IMR-90 (cell line): ENCODE measurements at regions not wholly inside any gene's neighbourhood (a gene's known extent, or its start where the extent isn't known, plus 50 kb on each side); places are given as distances from the start of the nearest gene placed in this dataset.

ENCODE experiments used
- ATAC-seq: fragments of 200-7000 bp; cut with Tn5 transposase; 2 replicates; pipeline ENCODE4 v1.9.1; 2020; ENCODE audit warnings: low read depth, mild to moderate bottlenecking, moderate library complexity
- BruUV-seq: library from RNA; stranded (reverse); fragments of 400-500 nt; replicated peaks from 2 replicates; lab custom pipeline; 2021; lab: Mats Ljungman, UMichigan
- CTCF ChIA-PET: fragments of 300-600 bp; formaldehyde crosslinking; extraction: SDS; loops from one replicate; lab custom pipeline; 2021; ENCODE audit warnings: antibody characterized with exemption; lab: Yijun Ruan, JAX
- POLR2A ChIA-PET: fragments of 300-600 bp; sonication (Branson Sonifier 250); formaldehyde crosslinking; loops from one replicate; lab custom pipeline; 2022; ENCODE audit warnings: antibody characterized with exemption; ENCODE audit not compliant: unreplicated experiment; lab: Charles Lee
- DNase-seq: peaks from one replicate; pipeline ENCODE4 v3.0.0; 2013
- H2AFZ ChIP-seq: replicated peaks from 2 replicates; pipeline ENCODE3; 2013; ENCODE audit warnings: low read length, mild to moderate bottlenecking; ENCODE audit not compliant: poor library complexity
- H2AK5ac ChIP-seq: 2 replicates; pipeline ENCODE4 v1.6.1; 2013; ENCODE audit warnings: low read depth, low read length, inconsistent platforms
- H2AK9ac ChIP-seq: replicated peaks from 2 replicates; pipeline ENCODE3; 2013; ENCODE audit warnings: mild to moderate bottlenecking, low read depth, low read length, moderate library complexity; ENCODE audit not compliant: poor library complexity
- H2BK120ac ChIP-seq: 2 replicates; pipeline ENCODE4 v1.6.1; 2013; ENCODE audit warnings: low read depth, low read length, inconsistent platforms
- H2BK15ac ChIP-seq: 3 replicates; pipeline ENCODE4 v1.6.1; 2013; ENCODE audit warnings: low read depth, low read length, inconsistent platforms
- H2BK20ac ChIP-seq: 2 replicates; pipeline ENCODE4 v1.6.1; 2013; ENCODE audit warnings: low read depth, mild to moderate bottlenecking, inconsistent platforms, low read length, moderate library complexity
- H2BK5ac ChIP-seq: 2 replicates; pipeline ENCODE4 v1.6.1; 2013; ENCODE audit warnings: mild to moderate bottlenecking, low read depth, low read length, inconsistent platforms; ENCODE audit not compliant: poor library complexity, severe bottlenecking
- H3K14ac ChIP-seq: replicated peaks from 2 replicates; pipeline ENCODE4 v1.6.1; 2013; ENCODE audit warnings: low read depth, low read length, inconsistent platforms
- H3K18ac ChIP-seq: 2 replicates; pipeline ENCODE4 v1.6.1; 2013; ENCODE audit warnings: low read depth, low read length, control low read depth
- H3K23ac ChIP-seq: 2 replicates; pipeline ENCODE4 v1.6.1; 2013; ENCODE audit warnings: low read depth, low read length, inconsistent platforms
- H3K27ac ChIP-seq: 2 replicates; pipeline ENCODE4 v1.5.1; 2013; ENCODE audit warnings: mild to moderate bottlenecking, control low read depth, low read length; ENCODE audit not compliant: insufficient read depth
- H3K27me3 ChIP-seq: 2 replicates; pipeline ENCODE4 v1.6.1; 2013; ENCODE audit warnings: low read length; ENCODE audit not compliant: control insufficient read depth, insufficient read depth
- H3K36me3 ChIP-seq: 2 replicates; pipeline ENCODE4 v1.6.1; 2013; ENCODE audit warnings: low read length, mixed read lengths; ENCODE audit not compliant: control insufficient read depth, insufficient read depth
- H3K4ac ChIP-seq: 2 replicates; pipeline ENCODE4 v1.6.1; 2013; ENCODE audit warnings: low read depth, low read length, inconsistent platforms
- H3K4me1 ChIP-seq: 2 replicates; pipeline ENCODE4 v1.6.1; 2013; ENCODE audit warnings: low read length, mixed read lengths; ENCODE audit not compliant: control insufficient read depth, insufficient read depth
- H3K4me2 ChIP-seq: 2 replicates; pipeline ENCODE4 v1.6.1; 2013; ENCODE audit warnings: low read depth, mild to moderate bottlenecking, control low read depth, low read length, moderate library complexity
- H3K4me3 ChIP-seq: 2 replicates; pipeline ENCODE4 v1.5.1; 2013; ENCODE audit warnings: low read depth, mild to moderate bottlenecking, control low read depth, low read length, moderate library complexity; ENCODE audit not compliant: insufficient read depth
- H3K56ac ChIP-seq: 2 replicates; pipeline ENCODE4 v1.6.1; 2013; ENCODE audit warnings: low read length, inconsistent platforms; ENCODE audit not compliant: insufficient read depth; ENCODE audit errors: extremely low read depth
- H3K79me1 ChIP-seq, 2 experiments: 2 replicates each; pipeline ENCODE4 v1.6.1; 2013; ENCODE audit warnings: low read length in 2 of 2, inconsistent platforms in 1 of 2, low read depth in 1 of 2
- H3K9ac ChIP-seq: 2 replicates; pipeline ENCODE4 v1.6.1; 2013; ENCODE audit warnings: low read depth, low read length, control low read depth
- H3K9me1 ChIP-seq: 2 replicates; pipeline ENCODE4 v1.6.1; 2013; ENCODE audit warnings: low read length, inconsistent platforms; ENCODE audit not compliant: insufficient read depth
- H3K9me3 ChIP-seq: 2 replicates; pipeline ENCODE4 v1.6.1; 2013; ENCODE audit warnings: low read length; ENCODE audit not compliant: control insufficient read depth, insufficient read depth
- H4K20me1 ChIP-seq: 2 replicates; pipeline ENCODE4 v1.6.1; 2013; ENCODE audit warnings: low read length, inconsistent platforms; ENCODE audit not compliant: insufficient read depth
- H4K5ac ChIP-seq: 2 replicates; pipeline ENCODE4 v1.6.1; 2013; ENCODE audit warnings: mild to moderate bottlenecking, low read depth, low read length, control low read depth
- H4K8ac ChIP-seq, 2 experiments: 2 replicates each; pipeline ENCODE4 v1.6.1; 2013; ENCODE audit warnings: low read depth in 2 of 2, low read length in 2 of 2, control low read depth in 1 of 2, inconsistent platforms in 1 of 2
- H4K91ac ChIP-seq: 2 replicates; pipeline ENCODE4 v1.6.1; 2013; ENCODE audit warnings: low read depth, low read length, inconsistent platforms; ENCODE audit not compliant: insufficient read depth
- CEBPB ChIP-seq: IDR thresholded peaks from 2 replicates; pipeline ENCODE4 v1.6.1; 2012; ENCODE audit warnings: low read depth, low read length, improper control_type of control experiment
- ELK1 ChIP-seq: fragments of 150-350 bp; IDR thresholded peaks from 2 replicates; pipeline ENCODE4 v1.6.1; 2016; ENCODE audit warnings: low read depth, mild to moderate bottlenecking, low read length, moderate library complexity, borderline replicate concordance
- MAZ ChIP-seq: IDR thresholded peaks from 2 replicates; pipeline ENCODE4 v1.6.1; 2012; ENCODE audit warnings: low read depth, mild to moderate bottlenecking, low read length, improper control_type of control experiment, moderate library complexity, borderline replicate concordance
- WGBS, 2 experiments: methylation state at CpG; one replicate each; pipeline versions ENCODE4 v1.1.5 to v1.1.7; 2013; ENCODE audit warnings: missing lambda C conversion rate in 2 of 2; ENCODE audit not compliant: insufficient read length in 1 of 2; ENCODE audit errors: extremely low coverage in 2 of 2; 5-methylcytosine and 5-hydroxymethylcytosine counted together
- dilution Hi-C: fragments of 300-500 bp; cut with HindIII; formaldehyde crosslinking; loops from one replicate; pipeline ENCODE4 v1.14.3; 2018; ENCODE audit warnings: low sequenced_read_pairs; ENCODE audit not compliant: unreplicated experiment
- in situ Hi-C: fragments of 300-500 bp; cut with MboI; formaldehyde crosslinking; loops from 3 replicates; pipeline ENCODE4 v1.14.3; 2019; ENCODE audit warnings: low sequenced_read_pairs, inconsistent platforms, mixed read lengths
- intact Hi-C: fragments of 100-400 bp; cut with micrococcal nuclease; formaldehyde crosslinking; loops from 2 replicates; pipeline ENCODE4 v1.10.0; 2022

GRCh38 chr4:157929486-157929885, 243.3 kb downstream of the GASK1B start:
- dilution Hi-C loops = no loop called here
- no peak for DNase-seq
- intact Hi-C loops = no loop called here

More at GRCh38 chr4:157929486-157929885, 243.3 kb downstream of the GASK1B start:
- no peak overlapping the region for H4K8ac ChIP-seq
- no peak for ATAC-seq
- no peaks in the 10 kb centered on the region for H3K27me3 ChIP-seq
- H3K4ac ChIP-seq = no peak overlapping the region
- no peaks in the 10 kb centered on the region for H4K20me1 ChIP-seq
- H2BK120ac ChIP-seq = no peak overlapping the region
- H2BK20ac ChIP-seq = no peak overlapping the region
- BruUV-seq = no TSS peak
- H2AFZ ChIP-seq = no peak overlapping the region
- WGBS, 2 experiments = no CpG with 5 or more reads among the region's 1 CpG
- H3K23ac ChIP-seq = no peak overlapping the region
- H4K91ac ChIP-seq = no peak overlapping the region
- no peaks in the 10 kb centered on the region for H3K36me3 ChIP-seq
- no peak overlapping the region for H3K14ac ChIP-seq
- in situ Hi-C loops = no loop called here
- no peak overlapping the region for H3K4me2 ChIP-seq
- no peak overlapping the region for H2BK5ac ChIP-seq
- no peaks in the 10 kb centered on the region for H3K9me1 ChIP-seq
- ChIA-PET POLR2A (no interaction called here), CTCF (no interaction called here)
- no peaks in the 10 kb centered on the region for H3K9me3 ChIP-seq
- no peak overlapping the region for H3K18ac ChIP-seq
- H3K4me1 ChIP-seq = no peaks in the 10 kb centered on the region
- no peak overlapping the region for H2BK15ac ChIP-seq
- H3K9ac ChIP-seq = no peak overlapping the region
- no peak overlapping the region for H4K5ac ChIP-seq
- H3K56ac ChIP-seq = no peak overlapping the region
- H3K79me1 ChIP-seq = no peaks in the 10 kb centered on the region
- H2AK5ac ChIP-seq = no peak overlapping the region
- H3K4me3 ChIP-seq = no peak overlapping the region
- no peak overlapping the region for H3K27ac ChIP-seq
- H2AK9ac ChIP-seq = no peak overlapping the region
- TF ChIP-seq CEBPB = no peak
- TF ChIP-seq ELK1 = no peak
- TF ChIP-seq MAZ = no peak
